ENCODE measurements at regions not wholly inside any gene's neighbourhood (a gene's known extent, or its start where the extent isn't known, plus 50 kb on each side); places are given as distances from the start of the nearest gene placed in this dataset.
"Not testable (repeated sequence)": the region's sequence is repeated elsewhere in the genome, so short reads cannot be mapped to it uniquely, and the experiment has no call there.

GRCh38 chr3:18725668-18726407 is 300.7 kb upstream of the SATB1 start:
- DNase-seq, result no peak

- DNase-seq, result no peak
These were observed 299.3 kb upstream of the SATB1 start for GRCh38 chr3:18724456-18724855.

GRCh38 chr3:18723206-18723810 is 298.2 kb upstream of the SATB1 start:
- no peak for DNase-seq

- no peak for DNase-seq
These were observed 295.4 kb upstream of the SATB1 start for GRCh38 chr3:18720543-18720942.

- DNase-seq, result no peak
These were observed 292.5 kb upstream of the SATB1 start for GRCh38 chr3:18717598-18717997.

- peak; percentile 67 for DNase-seq
These were observed 291.7 kb upstream of the SATB1 start for GRCh38 chr3:18716821-18717220.

GRCh38 chr3:18716101-18716500 is 291.0 kb upstream of the SATB1 start:
- DNase-seq, result no peak

GRCh38 chr3:18715208-18715607 is 290.1 kb upstream of the SATB1 start:
- DNase-seq, result no peak

- no peak for DNase-seq
These were observed 288.4 kb upstream of the SATB1 start for GRCh38 chr3:18713577-18713951.

- no peak for DNase-seq
These were observed 287.8 kb upstream of the SATB1 start for GRCh38 chr3:18712713-18713576.

- DNase-seq, result no peak
These were observed 279.2 kb upstream of the SATB1 start for GRCh38 chr3:18704326-18704725.

- no peak for DNase-seq
These were observed 278.7 kb upstream of the SATB1 start for GRCh38 chr3:18703798-18704197.

- DNase-seq, result not testable (repeated sequence)
These were observed 268.6 kb upstream of the SATB1 start for GRCh38 chr3:18693588-18694329.

- no peak for DNase-seq
These were observed 262.1 kb upstream of the SATB1 start for GRCh38 chr3:18687286-18687685.

- no peak for DNase-seq
These were observed 258.8 kb upstream of the SATB1 start for GRCh38 chr3:18683900-18684299.

GRCh38 chr3:18681818-18682345 is 256.7 kb upstream of the SATB1 start:
- DNase-seq, result no peak

- peak; percentile 11 for DNase-seq
These were observed 255.6 kb upstream of the SATB1 start for GRCh38 chr3:18680758-18681157.

- no peak for DNase-seq
These were observed 254.1 kb upstream of the SATB1 start for GRCh38 chr3:18679238-18679637.

- DNase-seq, result no peak
These were observed 250.1 kb upstream of the SATB1 start for GRCh38 chr3:18675197-18675596.

- no peak for DNase-seq
These were observed 247.4 kb upstream of the SATB1 start for GRCh38 chr3:18672561-18672960.

GRCh38 chr3:18670759-18671158 is 245.6 kb upstream of the SATB1 start:
- no peak for DNase-seq

- DNase-seq, result no peak
These were observed 244.2 kb upstream of the SATB1 start for GRCh38 chr3:18669374-18669773.

GRCh38 chr3:18667552-18667951 is 242.4 kb upstream of the SATB1 start:
- DNase-seq, result no peak
